ENCODE measurements at regions not wholly inside any gene's neighbourhood (a gene's known extent, or its start where the extent isn't known, plus 50 kb on each side); places are given as distances from the start of the nearest gene placed in this dataset.
A peak's percentile ranks its signal among the peaks of the same experiment; 100 is the strongest.

- no peak overlapping the region for H3K4me3 ChIP-seq
- H3K27me3 ChIP-seq (ENCODE audit: low read depth): peaks cover 34% of the 10 kb centered on the region
- in situ Hi-C loops (cut with MboI; ENCODE audit: low sequenced_read_pairs): no loop called here
- H3K36me3 ChIP-seq (replicated peaks): no peaks in the 10 kb centered on the region
- H3K9me3 ChIP-seq: no peaks in the 10 kb centered on the region
- no peaks in the 10 kb centered on the region for H3K4me1 ChIP-seq
- DNase-seq (ENCODE audit: low spot score in 2 of 2): peak in 1 of 2 experiments; percentile 4
These were observed 164.2 kb downstream of the MACROH2A1 start for GRCh38 chr5:135234666-135235401.

GRCh38 chr5:135234242-135234641 lies 164.8 kb downstream of the MACROH2A1 start:
- H3K4me3 ChIP-seq: no peak overlapping the region
- DNase-seq (ENCODE audit: low spot score in 2 of 2): no peak
- in situ Hi-C loops (cut with MboI; ENCODE audit: low sequenced_read_pairs): no loop called here
- no peaks in the 10 kb centered on the region for H3K9me3 ChIP-seq
- no peaks in the 10 kb centered on the region for H3K36me3 ChIP-seq (replicated peaks)
- peaks cover 34% of the 10 kb centered on the region for H3K27me3 ChIP-seq (ENCODE audit: low read depth)
- H3K4me1 ChIP-seq: no peaks in the 10 kb centered on the region

GRCh38 chr5:135233477-135233876 lies 165.6 kb downstream of the MACROH2A1 start:
- in situ Hi-C loops (cut with MboI; ENCODE audit: low sequenced_read_pairs): no loop called here
- H3K36me3 ChIP-seq (replicated peaks): no peaks in the 10 kb centered on the region
- H3K4me3 ChIP-seq: no peak overlapping the region
- DNase-seq (ENCODE audit: low spot score in 2 of 2): no peak
- no peaks in the 10 kb centered on the region for H3K4me1 ChIP-seq
- H3K27me3 ChIP-seq (ENCODE audit: low read depth): peaks cover 40% of the 10 kb centered on the region
- H3K9me3 ChIP-seq: no peaks in the 10 kb centered on the region

- in situ Hi-C loops (cut with MboI; ENCODE audit: low sequenced_read_pairs): no loop called here
- H3K27me3 ChIP-seq (ENCODE audit: low read depth): peaks cover 40% of the 10 kb centered on the region
These were observed 166.1 kb downstream of the MACROH2A1 start for GRCh38 chr5:135232958-135233357.

GRCh38 chr5:135231289-135231688 lies 167.7 kb downstream of the MACROH2A1 start:
- Histone ChIP-seq H3K4me1 (peaks cover 3% of the 10 kb centered on the region; the same call in 1 of the 2 replicates), H3K9me3 (no peaks in the 10 kb centered on the region), H3K27me3 (ENCODE audit: low read depth) (peaks cover 42% of the 10 kb centered on the region)

More at GRCh38 chr5:135232958-135233357, 166.1 kb downstream of the MACROH2A1 start:
- DNase-seq (ENCODE audit: low spot score in 2 of 2): no peak
- H3K4me1 ChIP-seq: no peaks in the 10 kb centered on the region
- no peak overlapping the region for H3K4me3 ChIP-seq
- H3K36me3 ChIP-seq (replicated peaks): no peaks in the 10 kb centered on the region
- no peaks in the 10 kb centered on the region for H3K9me3 ChIP-seq

GRCh38 chr5:135230251-135230925 lies 168.6 kb downstream of the MACROH2A1 start:
- H3K36me3 ChIP-seq (replicated peaks): no peaks in the 10 kb centered on the region
- in situ Hi-C loops (cut with MboI; ENCODE audit: low sequenced_read_pairs): no loop called here
- no peak for DNase-seq (ENCODE audit: low spot score in 2 of 2)
- H3K4me3 ChIP-seq: no peak overlapping the region
- no peaks in the 10 kb centered on the region for H3K9me3 ChIP-seq
- H3K4me1 ChIP-seq: peaks cover 8% of the 10 kb centered on the region
- peaks cover 35% of the 10 kb centered on the region for H3K27me3 ChIP-seq (ENCODE audit: low read depth)

More at GRCh38 chr5:135231289-135231688, 167.7 kb downstream of the MACROH2A1 start:
- DNase-seq (ENCODE audit: low spot score in 2 of 2): no peak
- in situ Hi-C loops (cut with MboI; ENCODE audit: low sequenced_read_pairs): no loop called here
- H3K36me3 ChIP-seq (replicated peaks): no peaks in the 10 kb centered on the region
- no peak overlapping the region for H3K4me3 ChIP-seq

- H3K36me3 ChIP-seq (replicated peaks): no peaks in the 10 kb centered on the region
- no peak for DNase-seq (ENCODE audit: low spot score in 2 of 2)
- no peaks in the 10 kb centered on the region for H3K9me3 ChIP-seq
- no peak overlapping the region for H3K4me3 ChIP-seq
- in situ Hi-C loops (cut with MboI; ENCODE audit: low sequenced_read_pairs): no loop called here
- H3K27me3 ChIP-seq (ENCODE audit: low read depth): peaks cover 37% of the 10 kb centered on the region
- peaks cover 9% of the 10 kb centered on the region for H3K4me1 ChIP-seq
These were observed 169.3 kb downstream of the MACROH2A1 start for GRCh38 chr5:135229679-135230132.

GRCh38 chr5:135229122-135229521 lies 169.9 kb downstream of the MACROH2A1 start:
- H3K4me1 ChIP-seq: peaks cover 9% of the 10 kb centered on the region
- in situ Hi-C loops (cut with MboI; ENCODE audit: low sequenced_read_pairs): no loop called here
- H3K4me3 ChIP-seq: no peak overlapping the region
- no peak for DNase-seq (ENCODE audit: low spot score in 2 of 2)
- no peaks in the 10 kb centered on the region for H3K36me3 ChIP-seq (replicated peaks)
- H3K27me3 ChIP-seq (ENCODE audit: low read depth): peaks cover 40% of the 10 kb centered on the region
- no peaks in the 10 kb centered on the region for H3K9me3 ChIP-seq

GRCh38 chr5:135228222-135228621 lies 170.8 kb downstream of the MACROH2A1 start:
- Histone ChIP-seq H3K4me3 (no peak overlapping the region), H3K4me1 (peaks cover 9% of the 10 kb centered on the region), H3K27me3 (ENCODE audit: low read depth) (peaks cover 47% of the 10 kb centered on the region), H3K36me3 (replicated peaks) (no peaks in the 10 kb centered on the region), H3K9me3 (no peaks in the 10 kb centered on the region)
- DNase-seq (ENCODE audit: low spot score in 2 of 2): no peak
- in situ Hi-C loops (cut with MboI; ENCODE audit: low sequenced_read_pairs): no loop called here

GRCh38 chr5:135227064-135228022 lies 171.7 kb downstream of the MACROH2A1 start:
- peaks cover 43% of the 10 kb centered on the region for H3K27me3 ChIP-seq (ENCODE audit: low read depth)
- H3K36me3 ChIP-seq (replicated peaks): no peaks in the 10 kb centered on the region
- H3K9me3 ChIP-seq: no peaks in the 10 kb centered on the region
- in situ Hi-C loops (cut with MboI; ENCODE audit: low sequenced_read_pairs): no loop called here
- no peak overlapping the region for H3K4me3 ChIP-seq
- H3K4me1 ChIP-seq: peaks cover 9% of the 10 kb centered on the region
- DNase-seq (ENCODE audit: low spot score in 2 of 2): no peak

- H3K4me3 ChIP-seq: no peak overlapping the region
- in situ Hi-C loops (cut with MboI; ENCODE audit: low sequenced_read_pairs): no loop called here
- H3K9me3 ChIP-seq: no peaks in the 10 kb centered on the region
- H3K36me3 ChIP-seq (replicated peaks): no peaks in the 10 kb centered on the region
- peaks cover 43% of the 10 kb centered on the region for H3K27me3 ChIP-seq (ENCODE audit: low read depth)
- H3K4me1 ChIP-seq: peaks cover 9% of the 10 kb centered on the region
- DNase-seq (ENCODE audit: low spot score in 2 of 2): peak; percentile 70 to 88
These were observed 173.0 kb downstream of the MACROH2A1 start for GRCh38 chr5:135225856-135226560.

- H3K9me3 ChIP-seq: no peaks in the 10 kb centered on the region
- peaks cover 45% of the 10 kb centered on the region for H3K27me3 ChIP-seq (ENCODE audit: low read depth)
- H3K36me3 ChIP-seq (replicated peaks): no peaks in the 10 kb centered on the region
- in situ Hi-C loops (cut with MboI; ENCODE audit: low sequenced_read_pairs): no loop called here
- H3K4me3 ChIP-seq: no peak overlapping the region
- DNase-seq (ENCODE audit: low spot score in 2 of 2): peak in 1 of 2 experiments; percentile 4
- H3K4me1 ChIP-seq: peaks cover 9% of the 10 kb centered on the region
These were observed 175.0 kb downstream of the MACROH2A1 start for GRCh38 chr5:135223891-135224625.
